Panc1 (cell line): ENCODE measurements at regions not wholly inside any gene's neighbourhood (a gene's known extent, or its start where the extent isn't known, plus 50 kb on each side); places are given as distances from the start of the nearest gene placed in this dataset.

Experiments
- POLR2AphosphoS5 ChIP-seq: IDR thresholded peaks from 2 replicates; pipeline ENCODE4 v1.6.1; 2012; ENCODE audit warnings: mild to moderate bottlenecking, low read depth, low read length, moderate library complexity
- REST ChIP-seq, 2 experiments: IDR thresholded peaks; 2 replicates each; pipeline ENCODE4 v1.6.1; 2011 to 2012; ENCODE audit warnings: low read depth in 2 of 2, control low read depth in 1 of 2, low read length in 1 of 2, mild to moderate bottlenecking in 1 of 2, moderate library complexity in 1 of 2; ENCODE audit not compliant: insufficient read depth in 1 of 2
- SIN3A ChIP-seq: IDR thresholded peaks from 2 replicates; pipeline ENCODE4 v1.6.1; 2012; ENCODE audit warnings: low read depth, mild to moderate bottlenecking, low read length, moderate library complexity, borderline replicate concordance; ENCODE audit not compliant: insufficient read depth
- TCF7L2 ChIP-seq: IDR thresholded peaks from 2 replicates; pipeline ENCODE4 v1.6.1; 2011; ENCODE audit warnings: mild to moderate bottlenecking, low read depth, low read length, inconsistent platforms
- TF ChIP-seq, protein P1 (sequence below): fragments of 450-650 bp; IDR thresholded peaks from 2 replicates; pipeline ENCODE4 v1.5.1; 2017; ENCODE audit warnings: mild to moderate bottlenecking

- TF ChIP-seq REST (IDR thresholded peaks at IDR 0.05; ENCODE audit: insufficient read depth in 1 of 2, low read depth in 2 of 2, low read length in 1 of 2), result no peak
- TF ChIP-seq, protein P1, sequence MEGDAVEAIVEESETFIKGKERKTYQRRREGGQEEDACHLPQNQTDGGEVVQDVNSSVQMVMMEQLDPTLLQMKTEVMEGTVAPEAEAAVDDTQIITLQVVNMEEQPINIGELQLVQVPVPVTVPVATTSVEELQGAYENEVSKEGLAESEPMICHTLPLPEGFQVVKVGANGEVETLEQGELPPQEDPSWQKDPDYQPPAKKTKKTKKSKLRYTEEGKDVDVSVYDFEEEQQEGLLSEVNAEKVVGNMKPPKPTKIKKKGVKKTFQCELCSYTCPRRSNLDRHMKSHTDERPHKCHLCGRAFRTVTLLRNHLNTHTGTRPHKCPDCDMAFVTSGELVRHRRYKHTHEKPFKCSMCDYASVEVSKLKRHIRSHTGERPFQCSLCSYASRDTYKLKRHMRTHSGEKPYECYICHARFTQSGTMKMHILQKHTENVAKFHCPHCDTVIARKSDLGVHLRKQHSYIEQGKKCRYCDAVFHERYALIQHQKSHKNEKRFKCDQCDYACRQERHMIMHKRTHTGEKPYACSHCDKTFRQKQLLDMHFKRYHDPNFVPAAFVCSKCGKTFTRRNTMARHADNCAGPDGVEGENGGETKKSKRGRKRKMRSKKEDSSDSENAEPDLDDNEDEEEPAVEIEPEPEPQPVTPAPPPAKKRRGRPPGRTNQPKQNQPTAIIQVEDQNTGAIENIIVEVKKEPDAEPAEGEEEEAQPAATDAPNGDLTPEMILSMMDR, result no peak
- TF ChIP-seq POLR2AphosphoS5, result no peak
- 0 out of 2 replicates have a peak, but pooled peaks have one; percentile 19 for TF ChIP-seq TCF7L2
- no peak for TF ChIP-seq SIN3A
These were observed 197.7 kb downstream of the BCAS1 start for GRCh38 chr20:53872561-53873229.
